Cardiac fibroblast (primary cell): ENCODE measurements at regions not wholly inside any gene's neighbourhood (a gene's known extent, or its start where the extent isn't known, plus 50 kb on each side); places are given as distances from the start of the nearest gene placed in this dataset.
"Not testable (repeated sequence)": the region's sequence is repeated elsewhere in the genome, so short reads cannot be mapped to it uniquely, and the experiment has no call there.

Source experiments
- DNase-seq, 2 donors: peaks; one replicate each; pipeline versions ENCODE4 v3.0.0 to v3.0.0-alpha.2; 2010; ENCODE audit warnings: low read depth in 2 of 2
- H3K4me3 ChIP-seq, 2 donors: replicated peaks in 1 of 2; 1 replicate in 1 of 2; 2 replicates in 1 of 2; pipeline ENCODE4 v1.5.1; 2011; ENCODE audit warnings: low read depth in 2 of 2, low read length in 2 of 2, mild to moderate bottlenecking in 2 of 2, moderate library complexity in 1 of 2
- CTCF ChIP-seq: IDR thresholded peaks from one replicate; pipeline ENCODE4 v1.5.1; 2011; ENCODE audit warnings: low read depth, mild to moderate bottlenecking, low read length, inconsistent platforms

- no peak for DNase-seq
- TF ChIP-seq CTCF: no peak
- H3K4me3 ChIP-seq: no peak overlapping the region
Observed at GRCh38 chr17:20890338-20890737, 152.5 kb downstream of the USP22 start.

GRCh38 chr17:20895426-20895825 lies 147.4 kb downstream of the USP22 start:
- not testable (repeated sequence) for H3K4me3 ChIP-seq, DNase-seq

- TF ChIP-seq CTCF: no peak
- H3K4me3 ChIP-seq: no peak overlapping the region
- DNase-seq: peak in 1 of 2 donors; percentile 3
Observed at GRCh38 chr17:20896153-20896649, 146.6 kb downstream of the USP22 start.

- H3K4me3 ChIP-seq, DNase-seq: not testable (repeated sequence)
Observed at GRCh38 chr17:20898726-20899125, 144.1 kb downstream of the USP22 start.

GRCh38 chr17:20902496-20902895 lies 140.3 kb downstream of the USP22 start:
- not testable (repeated sequence) for H3K4me3 ChIP-seq, DNase-seq

GRCh38 chr17:20903549-20903948 lies 139.3 kb downstream of the USP22 start:
- DNase-seq: peak in 1 of 2 donors; percentile 20

GRCh38 chr17:20908313-20909267 lies 134.2 kb downstream of the USP22 start:
- peak overlapping the region; percentile 43 for H3K4me3 ChIP-seq
- DNase-seq: peak; percentile 79 to 83
- peak; percentile 82 for TF ChIP-seq CTCF

More at GRCh38 chr17:20903549-20903948, 139.3 kb downstream of the USP22 start:
- H3K4me3 ChIP-seq: not testable (repeated sequence)

- TF ChIP-seq CTCF: no peak
- no peak for DNase-seq
- H3K4me3 ChIP-seq: no peak overlapping the region
Observed at GRCh38 chr17:20914658-20915057, 128.2 kb downstream of the USP22 start.

- TF ChIP-seq CTCF: no peak
- H3K4me3 ChIP-seq: no peak overlapping the region
- DNase-seq: no peak
Observed at GRCh38 chr17:20916383-20916782, 126.4 kb downstream of the USP22 start.

GRCh38 chr17:20917610-20918306 lies 125.1 kb downstream of the USP22 start:
- not testable (repeated sequence) for H3K4me3 ChIP-seq, DNase-seq
